HG03097 (cell line): ENCODE measurements at regions not wholly inside any gene's neighbourhood (a gene's known extent, or its start where the extent isn't known, plus 50 kb on each side); places are given as distances from the start of the nearest gene placed in this dataset.

Source experiments
- ATAC-seq: cut with Tn5 transposase; IDR thresholded peaks from one replicate; pipeline ENCODE4 v1.9.1; 2021; ENCODE audit not compliant: unreplicated experiment, low FRiP score

DNA sequence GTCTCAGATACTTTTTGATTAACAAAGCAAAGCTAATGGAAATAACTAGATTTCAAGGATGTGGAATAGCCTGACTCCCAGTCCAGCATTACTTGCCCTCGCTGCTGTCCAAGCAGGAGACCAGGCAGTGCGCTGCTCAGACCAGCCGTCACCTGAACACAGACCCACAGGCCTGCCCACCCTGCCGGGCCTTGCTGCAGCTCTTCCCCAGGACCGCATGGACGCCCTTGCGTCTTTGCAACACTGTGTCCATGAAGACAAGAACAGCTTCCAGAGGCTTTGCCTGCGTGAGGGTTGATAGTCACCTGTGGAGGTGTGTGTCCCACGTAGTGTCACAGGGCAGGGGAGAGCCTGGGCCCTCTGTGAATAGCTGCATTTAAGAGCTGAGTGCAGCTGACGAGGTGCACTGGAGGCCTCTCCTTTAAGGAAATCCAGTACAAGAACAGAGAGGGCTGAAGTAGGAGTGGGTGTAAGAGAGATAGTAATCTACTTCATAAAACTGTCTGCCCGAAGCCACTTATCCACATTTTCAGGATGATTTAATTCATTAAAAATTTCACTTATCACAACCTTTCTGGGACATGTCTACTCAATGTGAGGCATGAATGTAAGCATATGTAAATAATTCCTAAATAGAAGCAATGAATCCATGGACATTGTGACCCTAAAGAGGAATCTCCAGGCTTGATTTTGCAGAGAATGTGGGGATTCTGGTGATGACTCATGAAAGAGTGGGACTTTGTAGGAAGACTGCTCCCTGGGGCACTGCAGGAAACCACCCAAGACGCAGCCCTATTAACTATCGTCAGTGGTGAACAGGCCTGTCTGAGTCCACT is 176.2 kb upstream of the RAB4A start:
- ATAC-seq: no peak

DNA sequence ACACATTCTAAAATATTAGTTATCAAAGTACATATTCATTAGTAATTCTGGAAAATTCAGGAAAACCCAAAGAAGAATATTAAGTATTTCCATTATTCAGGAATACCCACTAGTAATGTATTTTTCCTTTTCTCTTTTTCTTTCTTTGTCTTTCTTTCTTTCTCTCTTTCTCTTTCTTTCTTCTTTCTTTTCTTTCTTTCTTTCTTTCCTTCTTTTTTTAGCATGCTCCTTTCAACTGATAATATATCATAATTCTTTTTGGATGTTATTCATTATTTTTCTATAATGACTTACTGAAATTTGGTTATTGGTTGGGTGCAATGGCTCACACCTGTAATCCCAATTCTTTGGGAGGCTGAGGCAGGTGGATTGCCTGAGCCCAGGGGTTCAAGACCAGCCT is 175.6 kb upstream of the RAB4A start:
- ATAC-seq: no peak

DNA sequence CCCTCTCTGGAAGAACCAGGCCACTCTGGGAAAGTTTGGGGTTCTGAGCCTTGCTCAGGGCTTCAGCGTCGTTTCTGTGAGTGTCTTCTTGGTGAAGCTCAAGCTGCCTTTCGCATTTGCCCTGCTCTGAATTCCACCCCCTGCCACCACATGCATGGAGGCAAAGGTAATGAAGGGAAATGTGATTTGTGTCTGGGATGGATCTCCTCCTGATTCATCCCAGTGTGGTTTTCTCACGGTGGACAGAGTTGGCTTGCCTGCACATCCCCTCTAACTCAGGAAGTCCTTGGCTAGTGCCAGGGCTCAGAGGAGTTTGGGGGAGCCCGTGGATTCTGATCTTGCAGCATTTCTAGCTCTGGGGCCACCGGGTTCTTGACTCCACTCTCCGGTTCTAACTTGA is 173.6 kb upstream of the RAB4A start:
- ATAC-seq: no peak

DNA sequence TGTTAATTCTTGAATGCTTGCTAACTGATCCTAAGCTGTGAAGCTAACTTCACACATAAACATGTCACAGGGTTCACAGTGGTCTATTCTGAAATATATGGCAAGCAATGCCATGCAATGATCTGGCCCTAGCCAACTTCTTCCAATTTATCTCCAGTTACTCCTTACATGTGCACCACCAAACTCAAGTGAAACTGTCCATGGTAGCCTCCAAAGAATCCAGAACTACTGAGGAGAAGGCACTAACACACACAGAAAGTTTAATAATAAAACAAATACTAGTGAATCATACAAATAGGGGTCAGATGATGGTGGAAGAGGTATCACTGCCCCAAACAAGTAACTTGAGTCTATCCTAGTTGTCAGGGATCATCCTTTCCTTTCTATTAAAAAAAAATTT is 172.6 kb upstream of the RAB4A start:
- ATAC-seq: no peak

DNA sequence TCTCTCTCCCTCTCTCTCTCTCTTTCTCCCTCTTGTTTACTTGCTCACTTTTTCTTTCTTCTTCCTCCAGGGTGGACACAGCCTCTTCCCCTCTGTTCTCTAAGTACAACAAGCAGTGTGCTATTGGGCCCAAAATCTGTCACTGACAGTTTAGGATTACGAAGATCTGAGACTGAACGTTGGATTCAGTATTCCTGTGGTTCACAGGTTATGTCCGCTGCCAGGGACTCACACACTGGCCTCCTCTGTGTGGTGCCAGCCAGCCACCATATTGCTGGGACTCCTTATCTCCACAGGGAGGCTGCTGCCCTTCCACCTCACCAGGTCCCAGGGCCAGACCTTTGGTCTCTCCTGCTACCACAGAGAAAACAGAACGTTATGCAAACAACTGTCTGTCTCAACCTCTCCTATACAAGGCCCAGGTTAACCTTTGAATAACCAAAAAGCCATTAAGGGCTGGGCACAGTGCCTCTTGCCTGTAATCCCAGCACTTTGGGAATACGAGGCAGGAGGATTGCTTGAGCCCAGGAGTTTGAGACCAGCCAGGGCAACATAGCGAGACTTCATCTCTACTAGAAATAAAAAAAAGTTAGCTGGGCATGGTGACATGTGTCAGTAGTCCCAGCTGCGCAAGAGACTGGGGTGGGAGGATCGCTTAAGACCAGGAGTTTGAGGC is 171.9 kb upstream of the RAB4A start:
- no peak for ATAC-seq

DNA sequence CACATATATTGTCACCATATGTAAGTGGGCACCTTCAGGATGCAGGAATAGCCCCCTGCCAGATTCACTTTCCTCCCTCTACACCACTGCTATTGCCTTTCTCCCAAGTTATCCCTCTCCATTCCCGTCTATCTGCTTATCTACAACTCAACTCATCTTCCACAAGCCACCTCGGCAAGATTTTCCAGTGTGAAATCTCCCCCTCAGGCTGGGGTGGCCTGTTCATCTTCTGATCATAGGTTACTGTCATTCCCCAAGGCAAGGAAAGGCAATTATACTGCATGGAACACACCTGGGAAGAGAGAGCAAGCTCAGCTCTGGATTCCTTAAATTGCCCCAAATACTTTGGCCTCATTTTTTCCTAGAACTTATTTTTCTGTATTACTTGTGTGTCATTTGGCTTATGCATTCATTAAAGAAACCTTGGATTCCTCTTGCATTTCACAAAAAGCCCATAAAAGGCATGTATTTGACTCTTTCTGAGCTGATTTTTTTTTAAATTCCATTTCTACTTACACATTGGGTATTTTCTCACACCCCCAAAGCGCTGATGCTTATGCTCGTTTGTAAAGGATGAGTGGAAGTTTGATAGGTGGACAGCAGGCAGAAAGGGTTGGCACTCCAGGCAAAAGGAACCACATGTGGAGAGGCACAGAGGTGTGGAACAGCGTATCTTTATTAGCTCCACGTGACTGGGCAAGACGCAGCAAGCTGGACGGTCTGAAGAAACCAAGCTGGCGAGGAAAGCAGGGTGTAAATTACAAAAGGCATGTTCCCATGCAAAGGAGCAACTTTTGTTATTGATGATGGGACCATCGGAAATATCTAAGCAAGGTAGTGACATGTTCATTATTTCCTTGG is 169.7 kb upstream of the RAB4A start:
- no peak for ATAC-seq

DNA sequence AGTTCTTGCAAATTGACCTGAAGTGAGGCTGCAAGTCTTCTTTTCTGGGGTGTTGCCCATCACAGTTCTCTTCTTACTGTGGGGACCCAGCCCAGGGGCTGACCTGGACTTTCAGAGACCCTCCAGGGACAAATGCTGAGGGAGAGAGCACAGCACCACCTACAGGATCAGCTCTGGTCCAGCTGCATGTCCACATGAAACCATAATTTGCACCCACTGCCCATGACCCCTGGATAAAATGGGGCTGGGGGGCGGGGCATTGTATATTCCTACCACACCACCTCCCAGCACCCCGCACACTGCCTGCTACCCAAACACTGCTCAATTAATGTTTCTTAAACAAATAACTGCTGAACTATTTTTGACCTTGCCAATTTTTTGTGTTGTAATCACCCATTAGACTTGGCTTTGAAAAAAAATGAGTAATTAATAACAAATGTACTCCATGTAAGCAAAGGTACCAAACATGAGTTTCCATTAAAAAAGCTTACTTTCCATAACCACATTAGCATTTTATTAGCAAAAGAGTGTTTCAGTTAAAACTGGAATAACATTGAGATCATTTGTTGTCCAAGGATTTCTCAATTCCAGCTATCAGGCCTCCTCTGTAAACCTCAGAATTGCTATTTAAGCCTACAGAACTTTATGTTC is 168.0 kb upstream of the RAB4A start:
- no peak for ATAC-seq

DNA sequence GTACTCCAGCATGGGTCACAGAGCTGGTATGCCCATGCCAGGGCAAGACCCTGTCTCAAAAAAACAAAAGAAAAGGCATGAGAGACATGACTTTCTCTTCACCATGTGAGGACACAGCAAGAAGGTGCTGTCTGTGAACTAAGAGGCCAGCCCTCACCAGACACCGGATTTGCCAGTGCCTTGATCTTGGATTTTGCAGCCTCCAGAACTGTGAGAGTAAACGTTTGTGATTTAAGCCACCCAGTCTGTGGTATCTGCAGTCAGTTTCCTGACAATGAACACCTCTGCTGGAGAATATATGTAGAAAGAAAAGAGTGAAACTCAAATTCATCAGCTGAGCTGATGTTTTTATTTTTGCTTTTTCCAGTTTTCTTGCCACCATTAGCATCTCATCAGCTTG is 166.3 kb upstream of the RAB4A start:
- ATAC-seq: no peak

DNA sequence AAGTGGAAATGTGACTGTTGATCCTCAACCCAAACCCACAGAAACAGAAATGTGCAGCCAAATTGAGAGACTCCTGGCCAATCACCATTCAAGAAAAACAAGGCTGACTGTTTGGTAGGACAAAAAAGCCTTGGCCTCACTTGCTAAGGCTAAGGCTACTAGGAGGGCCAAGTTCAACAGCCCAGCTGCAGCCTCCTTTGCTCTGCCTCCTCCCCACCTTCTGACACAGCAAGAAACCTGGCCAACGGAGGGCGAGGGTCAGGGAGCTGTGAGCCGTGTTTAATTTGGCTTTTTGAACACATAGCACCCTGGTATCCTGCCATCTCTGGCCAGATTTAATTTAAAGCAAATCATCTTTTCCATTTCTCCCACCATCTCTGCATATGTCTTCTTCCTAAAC is 165.8 kb upstream of the RAB4A start:
- ATAC-seq: no peak

DNA sequence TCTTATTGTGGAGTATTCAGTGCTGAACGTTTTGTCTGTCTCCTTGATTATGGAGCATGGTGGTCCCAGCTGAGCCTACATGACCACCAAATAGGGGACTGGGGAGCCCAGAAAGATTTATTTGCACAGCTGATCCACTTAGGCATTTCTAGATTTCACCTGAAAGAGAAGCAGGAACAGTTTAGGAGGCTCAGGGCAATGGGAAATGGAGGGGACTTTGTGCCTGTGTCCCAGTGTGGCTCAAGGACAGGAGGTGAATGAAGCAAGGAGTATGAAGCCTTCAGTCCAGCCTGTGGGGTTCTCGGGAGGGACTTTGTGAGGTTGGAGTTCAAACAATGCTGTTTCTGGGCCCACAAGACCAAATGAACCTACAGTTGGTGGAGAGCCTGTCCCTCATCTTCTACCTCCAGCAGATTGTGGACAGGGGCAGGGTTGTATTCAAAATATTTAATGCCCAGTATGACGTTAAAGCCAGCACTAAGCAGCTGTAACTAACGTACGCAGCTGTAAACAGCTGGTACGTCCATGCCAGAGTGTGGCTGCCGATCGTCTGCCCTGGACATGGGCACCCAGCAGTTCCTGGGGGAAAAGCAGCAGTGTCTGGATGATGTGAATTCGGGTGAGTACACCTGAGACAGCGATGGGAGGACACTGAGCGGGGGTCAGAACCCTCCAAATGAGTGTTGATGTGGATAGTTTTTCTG is 164.9 kb upstream of the RAB4A start:
- no peak for ATAC-seq

DNA sequence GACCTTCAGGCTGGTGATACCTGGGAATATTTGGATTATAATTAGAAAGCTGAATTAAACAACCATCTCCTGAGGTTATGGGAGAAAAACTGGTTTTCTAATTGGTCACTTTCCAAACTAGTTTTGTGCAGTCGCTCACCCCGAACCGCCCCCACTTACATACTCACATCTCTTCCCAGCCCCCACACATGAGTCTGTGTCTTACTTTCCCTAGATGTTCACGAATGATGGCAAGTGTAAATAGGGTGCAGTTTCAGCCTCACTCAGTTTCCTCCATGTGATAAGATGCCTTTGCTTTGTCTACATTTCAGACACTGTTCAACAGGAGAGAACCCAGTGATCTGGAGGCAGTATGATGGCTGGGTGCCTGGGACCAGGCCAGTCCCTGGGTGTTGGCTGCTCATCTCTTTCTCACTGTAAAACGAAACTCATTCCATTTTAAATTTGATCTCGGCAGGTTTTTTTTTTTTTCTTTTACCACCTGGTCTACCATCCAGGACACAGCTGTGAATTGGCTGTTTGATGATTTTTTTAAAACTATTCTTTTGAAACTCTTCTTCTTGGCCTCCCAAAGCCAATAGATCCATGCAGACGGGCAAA is 164.3 kb upstream of the RAB4A start:
- no peak for ATAC-seq

DNA sequence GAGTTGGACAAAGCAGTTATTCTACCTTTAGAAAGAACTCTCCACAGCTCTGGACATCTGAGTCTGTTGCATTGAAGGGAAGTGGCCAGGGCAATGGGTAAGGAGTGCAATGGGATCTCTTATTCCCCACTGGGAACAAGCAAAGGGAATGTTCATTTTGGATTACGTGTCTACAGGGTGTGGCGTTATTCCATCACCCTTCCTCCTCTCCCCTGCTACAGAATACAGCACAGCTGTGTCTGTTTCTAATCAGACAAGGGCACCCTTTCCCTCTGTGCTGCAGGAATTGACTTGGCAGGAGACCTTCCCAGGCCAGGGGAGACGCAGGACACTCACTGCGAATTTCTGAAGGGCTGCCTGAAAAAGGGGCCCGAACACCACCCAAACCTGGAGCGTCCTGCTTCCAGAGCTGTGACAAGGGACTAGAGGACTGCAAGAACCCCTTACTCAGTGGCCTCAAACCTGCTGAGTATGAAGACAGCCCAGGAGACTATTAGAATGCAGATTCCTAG is 163.6 kb upstream of the RAB4A start:
- ATAC-seq: no peak

DNA sequence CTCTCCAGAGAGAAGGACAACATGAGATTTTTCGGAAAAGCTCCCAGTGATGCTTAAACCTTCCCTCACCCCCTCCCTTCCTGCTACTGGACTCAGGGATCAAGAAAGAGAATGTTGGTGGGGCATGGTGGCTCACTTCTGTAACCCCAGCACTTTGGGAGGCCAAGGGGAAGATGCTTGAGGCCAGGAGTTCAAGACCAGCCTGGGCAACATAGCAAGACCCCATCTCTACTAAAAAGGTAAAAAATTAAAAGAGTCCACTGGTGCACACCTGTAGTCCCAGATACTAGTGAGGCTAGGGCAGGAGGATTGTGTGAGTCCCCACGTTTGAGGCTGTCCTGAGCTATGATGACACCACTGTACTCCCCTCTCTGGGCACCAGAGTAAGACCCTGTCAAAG is 162.9 kb upstream of the RAB4A start:
- no peak for ATAC-seq

DNA sequence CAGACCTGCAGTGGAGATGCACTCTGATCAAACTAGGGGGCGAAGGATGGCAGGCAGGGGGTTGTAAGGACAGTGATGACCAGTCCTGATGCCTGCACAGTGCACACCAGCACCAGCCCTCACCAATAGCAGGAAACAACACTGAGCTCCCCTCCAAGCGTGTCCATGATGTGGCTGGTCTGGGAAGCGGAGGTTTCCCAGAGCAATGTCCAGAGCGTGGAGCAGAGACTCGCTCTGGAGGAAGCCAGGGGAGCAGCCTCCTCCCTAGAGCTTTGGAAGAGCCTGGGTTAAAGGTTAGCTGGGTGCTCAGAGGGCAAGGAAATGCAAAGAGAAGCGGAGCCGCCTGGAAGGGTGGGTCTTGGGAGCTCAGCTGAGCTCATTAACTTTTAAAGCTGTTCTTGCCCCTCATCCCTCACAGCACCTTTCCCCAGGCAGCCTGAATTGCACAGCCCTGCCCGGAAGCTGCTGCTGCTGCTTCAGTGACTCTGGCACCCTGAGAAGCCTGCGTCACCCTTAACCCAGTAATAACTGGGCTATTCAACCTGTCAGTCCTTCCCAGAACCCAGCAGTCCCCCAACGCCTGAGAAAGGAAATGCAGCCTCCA is 162.2 kb upstream of the RAB4A start:
- ATAC-seq: no peak

DNA sequence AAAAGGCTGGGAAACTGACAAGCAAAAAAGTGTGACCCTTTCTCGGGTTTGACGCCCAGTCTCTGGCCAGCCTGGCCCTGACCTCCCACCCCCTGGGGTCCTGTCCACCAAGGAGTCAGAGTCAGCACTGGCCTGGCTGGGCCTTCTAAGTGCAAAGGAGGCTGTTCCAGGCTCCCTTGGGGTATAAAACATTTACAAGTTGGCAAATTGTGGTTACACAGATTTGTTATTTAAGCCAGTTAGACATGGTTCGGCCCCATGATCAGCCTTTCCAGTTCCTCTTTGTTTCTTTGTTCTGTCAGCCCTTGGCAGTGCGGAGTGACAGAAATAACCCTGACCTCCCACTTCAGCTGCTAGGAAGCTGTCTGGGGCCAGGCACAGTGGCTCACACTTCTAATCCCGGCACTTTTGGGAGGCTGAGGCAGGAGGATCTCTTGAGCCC is 161.6 kb upstream of the RAB4A start:
- ATAC-seq: no peak

DNA sequence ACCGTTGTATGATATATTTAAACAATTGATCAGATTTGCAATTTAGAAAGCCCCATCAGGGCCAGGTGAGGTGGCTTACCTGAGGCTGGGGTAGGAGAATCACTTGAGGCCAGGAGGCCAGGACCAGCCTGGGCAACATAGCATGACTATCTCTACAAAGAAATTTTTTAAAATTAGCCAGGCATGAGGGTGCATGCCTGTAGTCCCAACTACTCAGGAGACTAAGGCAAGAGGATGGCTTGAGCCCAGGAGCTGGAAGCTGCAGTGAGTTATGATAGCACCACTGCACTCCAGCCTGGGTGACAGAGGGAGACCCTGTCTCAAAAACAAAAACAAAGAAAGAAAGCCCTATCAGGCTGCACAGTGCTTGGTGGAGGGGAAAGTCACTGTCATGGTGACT is 159.9 kb upstream of the RAB4A start:
- no peak for ATAC-seq

DNA sequence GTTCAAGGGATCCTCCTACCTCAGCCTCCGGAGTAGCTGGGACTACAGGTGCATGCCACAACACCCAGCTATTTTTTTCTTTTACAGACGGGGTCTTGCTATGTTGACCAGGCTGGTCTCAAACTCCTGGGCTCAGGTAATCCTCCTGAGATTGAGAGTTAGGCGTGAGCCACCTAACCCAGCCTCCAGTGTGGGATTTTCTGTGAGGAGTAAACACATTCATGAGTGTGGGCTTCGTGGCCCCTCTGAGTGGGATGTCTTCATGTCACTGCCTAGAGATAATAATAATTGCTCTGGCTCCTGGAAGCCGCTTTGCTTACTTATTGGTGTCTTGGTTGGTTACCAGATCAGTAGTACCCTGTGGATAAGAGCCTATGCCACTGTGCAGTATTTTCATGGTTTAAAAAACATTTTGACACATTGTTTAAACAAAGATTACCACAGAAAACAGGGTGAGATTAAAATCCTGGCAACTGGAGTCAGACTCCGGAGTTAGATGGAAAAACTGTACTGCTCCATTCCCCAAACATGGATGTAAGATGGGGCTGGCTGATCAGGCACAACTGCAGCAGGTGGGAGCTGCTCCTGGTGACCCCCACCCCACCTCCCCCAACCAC is 159.1 kb upstream of the RAB4A start:
- no peak for ATAC-seq

DNA sequence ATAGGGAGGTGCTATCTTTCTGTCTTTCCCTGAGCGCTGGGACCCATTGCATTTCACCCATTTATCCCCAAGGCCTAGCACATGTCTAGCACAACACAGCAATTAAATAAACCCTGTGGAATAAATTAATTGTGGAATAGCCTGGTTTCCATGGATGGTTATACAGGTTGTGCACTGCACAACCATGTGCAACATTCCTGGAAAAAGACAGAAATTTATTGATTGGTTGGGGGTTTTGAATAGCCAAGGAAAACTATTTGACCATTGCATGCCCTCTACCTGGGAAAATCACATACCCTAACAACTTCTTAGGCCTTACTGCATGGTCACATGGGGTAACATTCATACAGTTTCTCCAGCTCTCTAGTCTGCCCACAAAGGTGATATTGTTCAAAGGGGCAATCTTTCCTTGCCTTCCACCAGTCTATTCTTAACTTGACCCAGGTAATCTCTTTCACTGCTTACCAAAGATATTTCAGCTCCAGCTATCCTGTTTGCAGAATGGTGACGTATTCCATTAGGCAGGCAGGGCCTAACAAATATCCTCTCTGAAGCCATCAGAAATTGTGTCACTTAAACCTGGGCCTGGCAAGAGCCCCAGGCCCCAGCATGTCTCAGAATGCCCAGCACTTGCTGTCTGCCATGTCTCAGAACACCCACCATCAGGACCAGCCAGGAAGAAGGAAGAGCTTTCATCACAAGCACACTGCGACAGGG is 157.9 kb upstream of the RAB4A start:
- no peak for ATAC-seq
